OCI-LY3 (cell line): ENCODE measurements at regions not wholly inside any gene's neighbourhood (a gene's known extent, or its start where the extent isn't known, plus 50 kb on each side); places are given as distances from the start of the nearest gene placed in this dataset.

Source experiments
- H2AFZ ChIP-seq: fragments of 200-600, 300-600 bp; shearing (Covaris generic); 2 replicates; pipeline ENCODE4 v1.6.0; 2014; ENCODE audit warnings: antibody characterized with exemption, low read depth, low read length
- H3K27ac ChIP-seq: fragments of 200-600, 300-600 bp; sonication (generic); 2 replicates; pipeline ENCODE4 v1.5.1; 2014; ENCODE audit warnings: mild to moderate bottlenecking, low read length, moderate library complexity, mixed read lengths
- H3K27me3 ChIP-seq: fragments of 200-600, 300-600 bp; sonication (generic); 2 replicates; pipeline ENCODE4 v1.6.1; 2014; ENCODE audit warnings: low read depth, low read length, mixed read lengths
- H3K36me3 ChIP-seq: fragments of 200-600, 300-600 bp; sonication (generic); replicated peaks from 2 replicates; pipeline ENCODE3; 2014; ENCODE audit warnings: low read depth, low read length, mixed read lengths
- H3K4me1 ChIP-seq: fragments of 300-600, 200-600 bp; sonication (generic); 2 replicates; pipeline ENCODE4 v1.6.1; 2014; ENCODE audit warnings: low read length, mixed read lengths
- H3K4me2 ChIP-seq: fragments of 200-600, 300-600 bp; sonication (generic); 2 replicates; pipeline ENCODE4 v1.6.1; 2014; ENCODE audit warnings: low read length, mixed read lengths
- H3K4me3 ChIP-seq: fragments of 300-600, 200-600 bp; sonication (generic); 2 replicates; pipeline ENCODE4 v1.5.1; 2014; ENCODE audit warnings: antibody characterized with exemption, mild to moderate bottlenecking, low read length, moderate library complexity
- H3K79me2 ChIP-seq: fragments of 300-600, 200-600 bp; shearing (Covaris generic); 2 replicates; pipeline ENCODE4 v1.6.1; 2014; ENCODE audit warnings: mild to moderate bottlenecking, low read length, mixed read lengths
- H3K9ac ChIP-seq: fragments of 300-600, 200-600 bp; shearing (Covaris generic); 2 replicates; pipeline ENCODE4 v1.6.0; 2014; ENCODE audit warnings: mild to moderate bottlenecking, low read length, moderate library complexity
- H3K9me3 ChIP-seq: fragments of 200-600, 300-600 bp; shearing (Covaris generic); 2 replicates; pipeline ENCODE4 v1.6.1; 2014; ENCODE audit warnings: low read length, mixed read lengths; ENCODE audit not compliant: insufficient read depth
- H4K20me1 ChIP-seq: fragments of 200-600, 300-600 bp; sonication (generic); 2 replicates; pipeline ENCODE4 v1.6.1; 2016; ENCODE audit warnings: low read length, mixed read lengths; ENCODE audit not compliant: insufficient read depth
- CTCF ChIP-seq: fragments of 200-600, 300-600 bp; sonication (generic); IDR thresholded peaks from 2 replicates; pipeline ENCODE4 v1.5.1; 2014; ENCODE audit warnings: antibody characterized with exemption, low read length, low read depth
- EZH2phosphoT487 ChIP-seq: fragments of 200-600 bp; shearing (Covaris generic); IDR thresholded peaks from 2 replicates; pipeline ENCODE4 v1.6.1; 2018; ENCODE audit warnings: antibody characterized with exemption, mixed run types, low read depth

GRCh38 chr10:61139592-61139953, 195.6 kb upstream of the RHOBTB1 start:
- H3K4me2 ChIP-seq, result no peak overlapping the region
- TF ChIP-seq CTCF, result no peak
- TF ChIP-seq EZH2phosphoT487, result no peak
- H3K27ac ChIP-seq, result no peak overlapping the region
- peaks cover under 1% of the 10 kb centered on the region for H3K36me3 ChIP-seq
- H3K9me3 ChIP-seq, result no peaks in the 10 kb centered on the region
- peaks cover 35% of the 10 kb centered on the region for H3K4me1 ChIP-seq
- H4K20me1 ChIP-seq, result no peaks in the 10 kb centered on the region
- H3K27me3 ChIP-seq, result no peaks in the 10 kb centered on the region
- H3K4me3 ChIP-seq, result no peak overlapping the region
- H3K9ac ChIP-seq, result no peak overlapping the region
- H2AFZ ChIP-seq, result no peak overlapping the region
- no peaks in the 10 kb centered on the region for H3K79me2 ChIP-seq

GRCh38 chr10:61138708-61139591, 195.0 kb upstream of the RHOBTB1 start:
- no peak overlapping the region for H2AFZ ChIP-seq
- H3K4me3 ChIP-seq, result no peak overlapping the region
- peaks cover 4% of the 10 kb centered on the region for H3K36me3 ChIP-seq
- H3K4me2 ChIP-seq, result no peak overlapping the region
- H4K20me1 ChIP-seq, result no peaks in the 10 kb centered on the region
- H3K27me3 ChIP-seq, result no peaks in the 10 kb centered on the region
- TF ChIP-seq CTCF (no peak), EZH2phosphoT487 (no peak)
- H3K4me1 ChIP-seq, result peaks cover 37% of the 10 kb centered on the region
- H3K9me3 ChIP-seq, result no peaks in the 10 kb centered on the region
- no peak overlapping the region for H3K27ac ChIP-seq
- no peaks in the 10 kb centered on the region for H3K79me2 ChIP-seq
- no peak overlapping the region for H3K9ac ChIP-seq

GRCh38 chr10:61136139-61136538, 192.2 kb upstream of the RHOBTB1 start:
- Histone ChIP-seq H3K36me3 (peaks cover 4% of the 10 kb centered on the region), H2AFZ (no peak overlapping the region; the same call in 1 of the 2 replicates), H3K4me2 (peak overlapping the region; percentile 54), H3K27me3 (no peaks in the 10 kb centered on the region), H3K27ac (0 out of 2 replicates have a peak overlapping the region, but pooled peaks have one; percentile 51), H3K9me3 (no peaks in the 10 kb centered on the region), H3K9ac (no peak overlapping the region), H3K4me1 (peaks cover 36% of the 10 kb centered on the region), H3K79me2 (no peaks in the 10 kb centered on the region), H3K4me3 (no peak overlapping the region), H4K20me1 (no peaks in the 10 kb centered on the region)
- TF ChIP-seq CTCF (no peak), EZH2phosphoT487 (no peak)

- Histone ChIP-seq H3K4me2 (peak overlapping the region; percentile 54), H3K36me3 (peaks cover 4% of the 10 kb centered on the region), H4K20me1 (no peaks in the 10 kb centered on the region), H3K9ac (no peak overlapping the region), H3K9me3 (no peaks in the 10 kb centered on the region), H3K79me2 (no peaks in the 10 kb centered on the region), H2AFZ (peak overlapping the region; percentile 63), H3K4me3 (peak overlapping the region; percentile 30), H3K27me3 (no peaks in the 10 kb centered on the region), H3K27ac (peak overlapping the region; percentile 51), H3K4me1 (peaks cover 34% of the 10 kb centered on the region)
- no peak for TF ChIP-seq EZH2phosphoT487
Observed at GRCh38 chr10:61135276-61135721, 191.3 kb upstream of the RHOBTB1 start.
